IPS-20b (cell line): ENCODE measurements at regions not wholly inside any gene's neighbourhood (a gene's known extent, or its start where the extent isn't known, plus 50 kb on each side); places are given as distances from the start of the nearest gene placed in this dataset.

Experiments
- H3K27ac ChIP-seq: one replicate; pipeline ENCODE4 v1.5.1; 2013; ENCODE audit warnings: low read length
- H3K27me3 ChIP-seq: 2 replicates; pipeline ENCODE4 v1.6.1; 2013; ENCODE audit warnings: mild to moderate bottlenecking, low read length, inconsistent platforms; ENCODE audit not compliant: insufficient read depth
- H3K36me3 ChIP-seq: 2 replicates; pipeline ENCODE4 v1.6.1; 2013; ENCODE audit warnings: low read depth, mild to moderate bottlenecking, inconsistent platforms, low read length, moderate library complexity; ENCODE audit not compliant: insufficient read depth
- H3K4me1 ChIP-seq: 2 replicates; pipeline ENCODE4 v1.6.1; 2013; ENCODE audit warnings: mild to moderate bottlenecking, control low read depth, inconsistent platforms, low read length, moderate library complexity; ENCODE audit not compliant: insufficient read depth
- H3K4me3 ChIP-seq: 2 replicates; pipeline ENCODE4 v1.5.1; 2013; ENCODE audit warnings: mild to moderate bottlenecking, low read length, inconsistent platforms
- H3K9ac ChIP-seq: 2 replicates; pipeline ENCODE4 v1.6.1; 2013; ENCODE audit warnings: low read depth, mild to moderate bottlenecking, inconsistent platforms, low read length, moderate library complexity
- H3K9me3 ChIP-seq: 2 replicates; pipeline ENCODE4 v1.6.1; 2013; ENCODE audit warnings: mild to moderate bottlenecking, low read depth, low read length, inconsistent platforms; ENCODE audit not compliant: insufficient read depth

GRCh38 chr18:39976771-39977170 is 1978.3 kb upstream of the PIK3C3 start:
- Histone ChIP-seq H3K27ac (no peak overlapping the region), H3K9ac (no peak overlapping the region), H3K4me3 (no peak overlapping the region), H3K27me3 (no peaks in the 10 kb centered on the region), H3K36me3 (no peaks in the 10 kb centered on the region), H3K4me1 (no peaks in the 10 kb centered on the region), H3K9me3 (no peaks in the 10 kb centered on the region)

GRCh38 chr18:39972521-39972920 is 1982.5 kb upstream of the PIK3C3 start:
- Histone ChIP-seq H3K4me1 (peaks cover 8% of the 10 kb centered on the region; the same call in 1 of the 2 replicates), H3K36me3 (no peaks in the 10 kb centered on the region), H3K9ac (no peak overlapping the region), H3K4me3 (no peak overlapping the region), H3K9me3 (no peaks in the 10 kb centered on the region), H3K27ac (no peak overlapping the region), H3K27me3 (no peaks in the 10 kb centered on the region)

GRCh38 chr18:39969803-39970494 is 1985.1 kb upstream of the PIK3C3 start:
- Histone ChIP-seq H3K27me3 (no peaks in the 10 kb centered on the region), H3K4me3 (no peak overlapping the region), H3K27ac (no peak overlapping the region), H3K9ac (no peak overlapping the region), H3K4me1 (peaks cover 8% of the 10 kb centered on the region; the same call in 1 of the 2 replicates), H3K36me3 (no peaks in the 10 kb centered on the region), H3K9me3 (no peaks in the 10 kb centered on the region)

- Histone ChIP-seq H3K27ac (no peak overlapping the region), H3K9ac (no peak overlapping the region), H3K9me3 (no peaks in the 10 kb centered on the region), H3K36me3 (no peaks in the 10 kb centered on the region), H3K27me3 (no peaks in the 10 kb centered on the region), H3K4me1 (peaks cover 13% of the 10 kb centered on the region; the same call in 1 of the 2 replicates), H3K4me3 (no peak overlapping the region)
These were observed 1988.8 kb upstream of the PIK3C3 start for GRCh38 chr18:39966275-39966674.

GRCh38 chr18:39962546-39962945 is 1992.5 kb upstream of the PIK3C3 start:
- no peak overlapping the region for H3K9ac ChIP-seq
- no peaks in the 10 kb centered on the region for H3K36me3 ChIP-seq
- H3K4me3 ChIP-seq: no peak overlapping the region
- no peak overlapping the region for H3K27ac ChIP-seq
- H3K27me3 ChIP-seq: no peaks in the 10 kb centered on the region
- H3K9me3 ChIP-seq: no peaks in the 10 kb centered on the region
- H3K4me1 ChIP-seq: peaks cover 7% of the 10 kb centered on the region; the same call in 1 of the 2 replicates

GRCh38 chr18:39960550-39960949 is 1994.5 kb upstream of the PIK3C3 start:
- no peaks in the 10 kb centered on the region for H3K36me3 ChIP-seq
- H3K4me3 ChIP-seq: no peak overlapping the region
- H3K27ac ChIP-seq: no peak overlapping the region
- no peaks in the 10 kb centered on the region for H3K9me3 ChIP-seq
- peaks cover 7% of the 10 kb centered on the region; the same call in 1 of the 2 replicates for H3K4me1 ChIP-seq
- H3K27me3 ChIP-seq: no peaks in the 10 kb centered on the region
- no peak overlapping the region for H3K9ac ChIP-seq

GRCh38 chr18:39959839-39960238 is 1995.2 kb upstream of the PIK3C3 start:
- H3K27me3 ChIP-seq: no peaks in the 10 kb centered on the region
- no peak overlapping the region for H3K27ac ChIP-seq
- no peaks in the 10 kb centered on the region for H3K9me3 ChIP-seq
- no peak overlapping the region for H3K9ac ChIP-seq
- H3K4me1 ChIP-seq: peaks cover 7% of the 10 kb centered on the region; the same call in 1 of the 2 replicates
- no peak overlapping the region for H3K4me3 ChIP-seq
- H3K36me3 ChIP-seq: no peaks in the 10 kb centered on the region

- Histone ChIP-seq H3K27ac (no peak overlapping the region), H3K4me3 (no peak overlapping the region), H3K9me3 (no peaks in the 10 kb centered on the region), H3K36me3 (no peaks in the 10 kb centered on the region), H3K4me1 (peaks cover 7% of the 10 kb centered on the region; the same call in 1 of the 2 replicates), H3K9ac (no peak overlapping the region), H3K27me3 (no peaks in the 10 kb centered on the region)
These were observed 1996.2 kb upstream of the PIK3C3 start for GRCh38 chr18:39958876-39959275.

- no peaks in the 10 kb centered on the region for H3K4me1 ChIP-seq
- no peaks in the 10 kb centered on the region for H3K27me3 ChIP-seq
- no peak overlapping the region for H3K27ac ChIP-seq
- no peaks in the 10 kb centered on the region for H3K9me3 ChIP-seq
- H3K36me3 ChIP-seq: no peaks in the 10 kb centered on the region
- H3K4me3 ChIP-seq: no peak overlapping the region
- H3K9ac ChIP-seq: no peak overlapping the region
These were observed 2002.2 kb upstream of the PIK3C3 start for GRCh38 chr18:39952816-39953215.

GRCh38 chr18:39951142-39951720 is 2003.8 kb upstream of the PIK3C3 start:
- no peak overlapping the region for H3K27ac ChIP-seq

GRCh38 chr18:39946623-39947061 is 2008.4 kb upstream of the PIK3C3 start:
- Histone ChIP-seq H3K4me1 (peaks cover 5% of the 10 kb centered on the region; the same call in 1 of the 2 replicates), H3K27ac (no peak overlapping the region), H3K27me3 (no peaks in the 10 kb centered on the region), H3K36me3 (no peaks in the 10 kb centered on the region), H3K4me3 (no peak overlapping the region), H3K9ac (no peak overlapping the region), H3K9me3 (no peaks in the 10 kb centered on the region)

More at GRCh38 chr18:39951142-39951720, 2003.8 kb upstream of the PIK3C3 start:
- no peaks in the 10 kb centered on the region for H3K36me3 ChIP-seq
- H3K27me3 ChIP-seq: no peaks in the 10 kb centered on the region
- H3K9ac ChIP-seq: no peak overlapping the region
- peaks cover 5% of the 10 kb centered on the region; the same call in 1 of the 2 replicates for H3K4me1 ChIP-seq
- H3K9me3 ChIP-seq: no peaks in the 10 kb centered on the region
- H3K4me3 ChIP-seq: no peak overlapping the region

GRCh38 chr18:39945076-39945475 is 2010.0 kb upstream of the PIK3C3 start:
- no peaks in the 10 kb centered on the region for H3K9me3 ChIP-seq
- H3K4me3 ChIP-seq: no peak overlapping the region
- H3K4me1 ChIP-seq: peaks cover 5% of the 10 kb centered on the region; the same call in 1 of the 2 replicates
- no peak overlapping the region for H3K9ac ChIP-seq
- no peaks in the 10 kb centered on the region for H3K27me3 ChIP-seq
- no peak overlapping the region for H3K27ac ChIP-seq
- no peaks in the 10 kb centered on the region for H3K36me3 ChIP-seq
